Trophoblast cell (in vitro differentiated cells and primary cell): ENCODE measurements at regions not wholly inside any gene's neighbourhood (a gene's known extent, or its start where the extent isn't known, plus 50 kb on each side); places are given as distances from the start of the nearest gene placed in this dataset.

Experiments
- DNase-seq, 2 donors: peaks; one replicate each; pipeline ENCODE4 v3.0.0-alpha.2; 2016
- H2AFZ ChIP-seq: 2 replicates; pipeline ENCODE4 v1.6.1; 2013; ENCODE audit warnings: low read length, moderate library complexity, mild to moderate bottlenecking; ENCODE audit not compliant: insufficient read depth, poor library complexity
- H2AK5ac ChIP-seq: 2 replicates; pipeline ENCODE4 v1.6.1; 2013; ENCODE audit warnings: mild to moderate bottlenecking, low read length
- H2BK120ac ChIP-seq: 2 replicates; pipeline ENCODE4 v1.6.1; 2013; ENCODE audit warnings: low read length, mild to moderate bottlenecking, moderate library complexity; ENCODE audit not compliant: insufficient read depth, poor library complexity
- H2BK12ac ChIP-seq: 2 replicates; pipeline ENCODE4 v1.6.1; 2013; ENCODE audit warnings: mild to moderate bottlenecking, low read length, moderate library complexity
- H2BK5ac ChIP-seq: 2 replicates; pipeline ENCODE4 v1.6.1; 2013; ENCODE audit warnings: low read length, low read depth, moderate library complexity, mild to moderate bottlenecking; ENCODE audit not compliant: poor library complexity
- H3K14ac ChIP-seq: 2 replicates; pipeline ENCODE4 v1.6.1; 2013; ENCODE audit warnings: mild to moderate bottlenecking, low read length
- H3K18ac ChIP-seq: 2 replicates; pipeline ENCODE4 v1.6.1; 2013; ENCODE audit warnings: mild to moderate bottlenecking, low read length
- H3K23ac ChIP-seq: 2 replicates; pipeline ENCODE4 v1.6.1; 2013; ENCODE audit warnings: low read length
- H3K27ac ChIP-seq: 2 replicates; pipeline ENCODE4 v1.5.1; 2013; ENCODE audit warnings: low read depth, mild to moderate bottlenecking, inconsistent platforms, low read length, moderate library complexity
- H3K27me3 ChIP-seq: 2 replicates; pipeline ENCODE4 v1.6.1; 2013; ENCODE audit warnings: inconsistent platforms, mild to moderate bottlenecking, low read length, moderate library complexity; ENCODE audit not compliant: insufficient read depth
- H3K36me3 ChIP-seq, 2 experiments: 1 replicate in 1 of 2; 2 replicates in 1 of 2; pipeline ENCODE4 v1.6.1; 2013; ENCODE audit warnings: low read length in 2 of 2, mild to moderate bottlenecking in 2 of 2, moderate library complexity in 1 of 2; ENCODE audit not compliant: insufficient read depth in 2 of 2, control insufficient read depth in 1 of 2
- H3K4ac ChIP-seq: 2 replicates; pipeline ENCODE4 v1.6.1; 2013; ENCODE audit warnings: low read depth, mild to moderate bottlenecking, low read length, moderate library complexity
- H3K4me1 ChIP-seq, 2 experiments: 1 replicate in 1 of 2; 2 replicates in 1 of 2; pipeline ENCODE4 v1.6.1; 2013; ENCODE audit warnings: low read length in 2 of 2, mild to moderate bottlenecking in 2 of 2, moderate library complexity in 1 of 2; ENCODE audit not compliant: insufficient read depth in 2 of 2, control insufficient read depth in 1 of 2
- H3K4me2 ChIP-seq: 2 replicates; pipeline ENCODE4 v1.6.1; 2013; ENCODE audit warnings: inconsistent platforms, mild to moderate bottlenecking, low read length, moderate library complexity
- H3K4me3 ChIP-seq: 2 replicates; pipeline ENCODE4 v1.5.1; 2013; ENCODE audit warnings: mild to moderate bottlenecking, low read depth, low read length, inconsistent platforms
- H3K79me1 ChIP-seq: one replicate; pipeline ENCODE4 v1.6.1; 2013; ENCODE audit warnings: low read length
- H3K79me2 ChIP-seq: 2 replicates; pipeline ENCODE4 v1.6.1; 2013; ENCODE audit warnings: low read length, mild to moderate bottlenecking; ENCODE audit not compliant: control insufficient read depth, insufficient read depth, poor library complexity
- H3K9ac ChIP-seq: 2 replicates; pipeline ENCODE4 v1.6.1; 2013; ENCODE audit warnings: mild to moderate bottlenecking, low read length
- H3K9me3 ChIP-seq: 2 replicates; pipeline ENCODE4 v1.6.1; 2013; ENCODE audit warnings: low read depth, mild to moderate bottlenecking, control low read depth, inconsistent platforms, low read length; ENCODE audit not compliant: insufficient read depth
- H4K12ac ChIP-seq: 2 replicates; pipeline ENCODE4 v1.6.1; 2013; ENCODE audit warnings: low read depth, mild to moderate bottlenecking, low read length, moderate library complexity
- H4K8ac ChIP-seq: 2 replicates; pipeline ENCODE4 v1.6.1; 2013; ENCODE audit warnings: low read depth, mild to moderate bottlenecking, low read length, moderate library complexity
- H4K91ac ChIP-seq: one replicate; pipeline ENCODE4 v1.6.1; 2013; ENCODE audit warnings: low read depth, mild to moderate bottlenecking, low read length, moderate library complexity
- WGBS: extraction: QIAGEN DNeasy Blood & Tissue Kit; methylation state at CpG from one replicate; pipeline ENCODE4 v1.1.7; 2013; ENCODE audit warnings: missing lambda C conversion rate; ENCODE audit not compliant: insufficient read length, insufficient coverage; ENCODE audit errors: extremely low coverage; 5-methylcytosine and 5-hydroxymethylcytosine counted together

- Histone ChIP-seq H2AFZ (no peak overlapping the region), H3K36me3 (no peaks in the 10 kb centered on the region), H4K8ac (no peak overlapping the region), H2AK5ac (no peak overlapping the region), H4K12ac (no peak overlapping the region), H3K27me3 (no peaks in the 10 kb centered on the region), H4K91ac (no peak overlapping the region), H2BK12ac (no peak overlapping the region), H3K9me3 (no peaks in the 10 kb centered on the region), H3K14ac (no peak overlapping the region), H2BK120ac (no peak overlapping the region), H3K4me3 (no peak overlapping the region), H3K4ac (no peak overlapping the region), H3K4me1 (no peaks in the 10 kb centered on the region), H2BK5ac (no peak overlapping the region), H3K9ac (no peak overlapping the region), H3K79me1 (no peaks in the 10 kb centered on the region), H3K4me2 (no peak overlapping the region), H3K79me2 (no peaks in the 10 kb centered on the region), H3K18ac (no peak overlapping the region), H3K27ac (no peak overlapping the region), H3K23ac (no peak overlapping the region)
- peak in 1 of 2 donors; percentile 37 for DNase-seq
These were observed 283.6 kb upstream of the PRDM9 start for GRCh38 chr5:23223846-23224245.

GRCh38 chr5:23221831-23222230 is 285.6 kb upstream of the PRDM9 start:
- no peak overlapping the region for H3K23ac ChIP-seq

GRCh38 chr5:23217159-23217558 is 290.2 kb upstream of the PRDM9 start:
- no peak overlapping the region for H3K18ac ChIP-seq
- H3K79me1 ChIP-seq, result no peaks in the 10 kb centered on the region
- H3K4me1 ChIP-seq, result no peaks in the 10 kb centered on the region
- H4K8ac ChIP-seq, result no peak overlapping the region
- no peak overlapping the region for H3K14ac ChIP-seq
- no peak overlapping the region for H3K4me2 ChIP-seq
- no peaks in the 10 kb centered on the region for H3K36me3 ChIP-seq
- no CpG with 5 or more reads among the region's 1 CpG for WGBS
- no peak overlapping the region for H3K23ac ChIP-seq
- H4K91ac ChIP-seq, result no peak overlapping the region
- H2BK5ac ChIP-seq, result no peak overlapping the region
- H3K9ac ChIP-seq, result no peak overlapping the region
- H2AK5ac ChIP-seq, result no peak overlapping the region
- H2AFZ ChIP-seq, result no peak overlapping the region
- H2BK120ac ChIP-seq, result no peak overlapping the region
- no peak overlapping the region for H4K12ac ChIP-seq
- H3K27me3 ChIP-seq, result no peaks in the 10 kb centered on the region
- no peak overlapping the region for H2BK12ac ChIP-seq
- no peaks in the 10 kb centered on the region for H3K9me3 ChIP-seq
- no peak overlapping the region for H3K4me3 ChIP-seq
- no peak for DNase-seq
- no peak overlapping the region for H3K4ac ChIP-seq
- H3K27ac ChIP-seq, result no peak overlapping the region
- H3K79me2 ChIP-seq, result no peaks in the 10 kb centered on the region

More at GRCh38 chr5:23221831-23222230, 285.6 kb upstream of the PRDM9 start:
- no peak overlapping the region for H3K4ac ChIP-seq
- no peak overlapping the region for H4K91ac ChIP-seq
- no peak overlapping the region for H2BK120ac ChIP-seq
- no peaks in the 10 kb centered on the region for H3K79me2 ChIP-seq
- H2BK5ac ChIP-seq, result no peak overlapping the region
- H2AK5ac ChIP-seq, result no peak overlapping the region
- no peak overlapping the region for H3K4me3 ChIP-seq
- no peak overlapping the region for H3K18ac ChIP-seq
- no peak for DNase-seq
- no peak overlapping the region for H2BK12ac ChIP-seq
- no peak overlapping the region for H4K8ac ChIP-seq
- H3K36me3 ChIP-seq, result no peaks in the 10 kb centered on the region
- H3K4me1 ChIP-seq, result no peaks in the 10 kb centered on the region
- H3K9me3 ChIP-seq, result no peaks in the 10 kb centered on the region
- H3K9ac ChIP-seq, result no peak overlapping the region
- no peak overlapping the region for H4K12ac ChIP-seq
- no peak overlapping the region for H3K27ac ChIP-seq
- no peak overlapping the region for H3K4me2 ChIP-seq
- no peaks in the 10 kb centered on the region for H3K27me3 ChIP-seq
- no peak overlapping the region for H3K14ac ChIP-seq
- whole genome bisulfite sequencing, result no CpG with 5 or more reads among the region's 3 CpGs
- H3K79me1 ChIP-seq, result no peaks in the 10 kb centered on the region
- no peak overlapping the region for H2AFZ ChIP-seq

- H3K14ac ChIP-seq, result no peak overlapping the region
- H2AFZ ChIP-seq, result no peak overlapping the region
- WGBS, result no CpG with 5 or more reads among the region's 5 CpGs
- no peak overlapping the region for H2BK120ac ChIP-seq
- no peaks in the 10 kb centered on the region for H3K79me1 ChIP-seq
- no peak for DNase-seq
- H3K36me3 ChIP-seq, result no peaks in the 10 kb centered on the region
- no peak overlapping the region for H3K4me2 ChIP-seq
- H3K27ac ChIP-seq, result no peak overlapping the region
- no peaks in the 10 kb centered on the region for H3K9me3 ChIP-seq
- no peak overlapping the region for H4K8ac ChIP-seq
- H2BK5ac ChIP-seq, result no peak overlapping the region
- H3K18ac ChIP-seq, result no peak overlapping the region
- H3K9ac ChIP-seq, result no peak overlapping the region
- H3K4ac ChIP-seq, result no peak overlapping the region
- no peak overlapping the region for H4K91ac ChIP-seq
- no peak overlapping the region for H3K4me3 ChIP-seq
- no peaks in the 10 kb centered on the region for H3K79me2 ChIP-seq
- H4K12ac ChIP-seq, result no peak overlapping the region
- H2BK12ac ChIP-seq, result no peak overlapping the region
- no peak overlapping the region for H2AK5ac ChIP-seq
- H3K4me1 ChIP-seq, result no peaks in the 10 kb centered on the region
- H3K27me3 ChIP-seq, result no peaks in the 10 kb centered on the region
- no peak overlapping the region for H3K23ac ChIP-seq
These were observed 291.1 kb upstream of the PRDM9 start for GRCh38 chr5:23216345-23216744.
